ENCODE measurements at regions not wholly inside any gene's neighbourhood (a gene's known extent, or its start where the extent isn't known, plus 50 kb on each side); places are given as distances from the start of the nearest gene placed in this dataset.

- no peak overlapping the region for H3K4me2 ChIP-seq (ENCODE audit: low read length)
- no peaks in the 10 kb centered on the region for H3K4me1 ChIP-seq (ENCODE audit: control insufficient read depth, insufficient read depth, low read length)
- H3K9me3 ChIP-seq (replicated peaks; ENCODE audit: low read length) = no peaks in the 10 kb centered on the region
- no peak overlapping the region for H3K9ac ChIP-seq (ENCODE audit: low read depth, low read length)
- H3K36me3 ChIP-seq (ENCODE audit: insufficient read depth, low read length) = no peaks in the 10 kb centered on the region
- peaks cover 67% of the 10 kb centered on the region for H3K27me3 ChIP-seq (ENCODE audit: control insufficient read depth, insufficient read depth, low read length)
- no peak overlapping the region for H3K4me3 ChIP-seq (ENCODE audit: low read length)
Observed at GRCh38 chr20:57835074-57835452, 125.2 kb upstream of the PMEPA1 start.

GRCh38 chr20:57834306-57835073 is 124.7 kb upstream of the PMEPA1 start:
- Histone ChIP-seq H3K27me3 (ENCODE audit: control insufficient read depth, insufficient read depth, low read length) (peaks cover 62% of the 10 kb centered on the region), H3K4me3 (ENCODE audit: low read length) (no peak overlapping the region), H3K9ac (ENCODE audit: low read depth, low read length) (no peak overlapping the region), H3K4me2 (ENCODE audit: low read length) (no peak overlapping the region), H3K4me1 (ENCODE audit: control insufficient read depth, insufficient read depth, low read length) (no peaks in the 10 kb centered on the region), H3K36me3 (ENCODE audit: insufficient read depth, low read length) (no peaks in the 10 kb centered on the region), H3K9me3 (replicated peaks; ENCODE audit: low read length) (no peaks in the 10 kb centered on the region)

- H3K4me1 ChIP-seq (ENCODE audit: control insufficient read depth, insufficient read depth, low read length) = no peaks in the 10 kb centered on the region
- no peak overlapping the region for H3K4me3 ChIP-seq (ENCODE audit: low read length)
- H3K9me3 ChIP-seq (replicated peaks; ENCODE audit: low read length) = no peaks in the 10 kb centered on the region
- no peak overlapping the region for H3K9ac ChIP-seq (ENCODE audit: low read depth, low read length)
- no peaks in the 10 kb centered on the region for H3K36me3 ChIP-seq (ENCODE audit: insufficient read depth, low read length)
- no peak overlapping the region for H3K4me2 ChIP-seq (ENCODE audit: low read length)
- peaks cover 42% of the 10 kb centered on the region for H3K27me3 ChIP-seq (ENCODE audit: control insufficient read depth, insufficient read depth, low read length)
Observed at GRCh38 chr20:57831993-57832585, 122.3 kb upstream of the PMEPA1 start.

GRCh38 chr20:57831326-57831992 is 121.6 kb upstream of the PMEPA1 start:
- Histone ChIP-seq H3K4me1 (ENCODE audit: control insufficient read depth, insufficient read depth, low read length) (no peaks in the 10 kb centered on the region), H3K27me3 (ENCODE audit: control insufficient read depth, insufficient read depth, low read length) (peaks cover 37% of the 10 kb centered on the region), H3K9ac (ENCODE audit: low read depth, low read length) (no peak overlapping the region), H3K36me3 (ENCODE audit: insufficient read depth, low read length) (no peaks in the 10 kb centered on the region), H3K4me2 (ENCODE audit: low read length) (no peak overlapping the region), H3K9me3 (replicated peaks; ENCODE audit: low read length) (no peaks in the 10 kb centered on the region), H3K4me3 (ENCODE audit: low read length) (no peak overlapping the region)

GRCh38 chr20:57830515-57830895 is 120.7 kb upstream of the PMEPA1 start:
- no peak overlapping the region for H3K4me3 ChIP-seq (ENCODE audit: low read length)
- H3K27me3 ChIP-seq (ENCODE audit: control insufficient read depth, insufficient read depth, low read length) = peaks cover 41% of the 10 kb centered on the region
- H3K9me3 ChIP-seq (replicated peaks; ENCODE audit: low read length) = no peaks in the 10 kb centered on the region
- H3K4me1 ChIP-seq (ENCODE audit: control insufficient read depth, insufficient read depth, low read length) = no peaks in the 10 kb centered on the region
- no peaks in the 10 kb centered on the region for H3K36me3 ChIP-seq (ENCODE audit: insufficient read depth, low read length)
- H3K9ac ChIP-seq (ENCODE audit: low read depth, low read length) = no peak overlapping the region
- no peak overlapping the region for H3K4me2 ChIP-seq (ENCODE audit: low read length)

GRCh38 chr20:57829805-57830514 is 120.1 kb upstream of the PMEPA1 start:
- Histone ChIP-seq H3K27me3 (ENCODE audit: control insufficient read depth, insufficient read depth, low read length) (peaks cover 42% of the 10 kb centered on the region), H3K4me3 (ENCODE audit: low read length) (no peak overlapping the region), H3K4me1 (ENCODE audit: control insufficient read depth, insufficient read depth, low read length) (no peaks in the 10 kb centered on the region), H3K9ac (ENCODE audit: low read depth, low read length) (no peak overlapping the region), H3K4me2 (ENCODE audit: low read length) (no peak overlapping the region), H3K36me3 (ENCODE audit: insufficient read depth, low read length) (no peaks in the 10 kb centered on the region), H3K9me3 (replicated peaks; ENCODE audit: low read length) (no peaks in the 10 kb centered on the region)

GRCh38 chr20:57829336-57829735 is 119.5 kb upstream of the PMEPA1 start:
- Histone ChIP-seq H3K36me3 (ENCODE audit: insufficient read depth, low read length) (no peaks in the 10 kb centered on the region), H3K4me1 (ENCODE audit: control insufficient read depth, insufficient read depth, low read length) (no peaks in the 10 kb centered on the region), H3K9ac (ENCODE audit: low read depth, low read length) (no peak overlapping the region), H3K9me3 (replicated peaks; ENCODE audit: low read length) (no peaks in the 10 kb centered on the region), H3K27me3 (ENCODE audit: control insufficient read depth, insufficient read depth, low read length) (peaks cover 40% of the 10 kb centered on the region), H3K4me2 (ENCODE audit: low read length) (no peak overlapping the region), H3K4me3 (ENCODE audit: low read length) (no peak overlapping the region)

GRCh38 chr20:57828696-57829095 is 118.9 kb upstream of the PMEPA1 start:
- no peaks in the 10 kb centered on the region for H3K4me1 ChIP-seq (ENCODE audit: control insufficient read depth, insufficient read depth, low read length)

GRCh38 chr20:57826666-57827287 is 117.0 kb upstream of the PMEPA1 start:
- Histone ChIP-seq H3K9ac (ENCODE audit: low read depth, low read length) (no peak overlapping the region), H3K4me3 (ENCODE audit: low read length) (no peak overlapping the region), H3K27me3 (ENCODE audit: control insufficient read depth, insufficient read depth, low read length) (peaks cover 42% of the 10 kb centered on the region), H3K4me1 (ENCODE audit: control insufficient read depth, insufficient read depth, low read length) (no peaks in the 10 kb centered on the region), H3K4me2 (ENCODE audit: low read length) (no peak overlapping the region), H3K9me3 (replicated peaks; ENCODE audit: low read length) (no peaks in the 10 kb centered on the region), H3K36me3 (ENCODE audit: insufficient read depth, low read length) (no peaks in the 10 kb centered on the region)

More at GRCh38 chr20:57828696-57829095, 118.9 kb upstream of the PMEPA1 start:
- H3K9ac ChIP-seq (ENCODE audit: low read depth, low read length) = no peak overlapping the region
- H3K27me3 ChIP-seq (ENCODE audit: control insufficient read depth, insufficient read depth, low read length) = peaks cover 36% of the 10 kb centered on the region
- H3K4me2 ChIP-seq (ENCODE audit: low read length) = no peak overlapping the region
- no peaks in the 10 kb centered on the region for H3K9me3 ChIP-seq (replicated peaks; ENCODE audit: low read length)
- H3K4me3 ChIP-seq (ENCODE audit: low read length) = no peak overlapping the region
- H3K36me3 ChIP-seq (ENCODE audit: insufficient read depth, low read length) = no peaks in the 10 kb centered on the region

GRCh38 chr20:57824909-57825308 is 115.1 kb upstream of the PMEPA1 start:
- Histone ChIP-seq H3K9ac (ENCODE audit: low read depth, low read length) (no peak overlapping the region), H3K27me3 (ENCODE audit: control insufficient read depth, insufficient read depth, low read length) (peaks cover 37% of the 10 kb centered on the region), H3K4me3 (ENCODE audit: low read length) (no peak overlapping the region), H3K36me3 (ENCODE audit: insufficient read depth, low read length) (no peaks in the 10 kb centered on the region), H3K4me1 (ENCODE audit: control insufficient read depth, insufficient read depth, low read length) (no peaks in the 10 kb centered on the region), H3K9me3 (replicated peaks; ENCODE audit: low read length) (no peaks in the 10 kb centered on the region), H3K4me2 (ENCODE audit: low read length) (no peak overlapping the region)

- Histone ChIP-seq H3K9ac (ENCODE audit: low read depth, low read length) (no peak overlapping the region), H3K4me1 (ENCODE audit: control insufficient read depth, insufficient read depth, low read length) (no peaks in the 10 kb centered on the region), H3K4me2 (ENCODE audit: low read length) (no peak overlapping the region), H3K27me3 (ENCODE audit: control insufficient read depth, insufficient read depth, low read length) (peaks cover 59% of the 10 kb centered on the region), H3K9me3 (replicated peaks; ENCODE audit: low read length) (no peaks in the 10 kb centered on the region), H3K4me3 (ENCODE audit: low read length) (no peak overlapping the region), H3K36me3 (ENCODE audit: insufficient read depth, low read length) (no peaks in the 10 kb centered on the region)
Observed at GRCh38 chr20:57821935-57822334, 112.1 kb upstream of the PMEPA1 start.
